ENCODE measurements at regions not wholly inside any gene's neighbourhood (a gene's known extent, or its start where the extent isn't known, plus 50 kb on each side); places are given as distances from the start of the nearest gene placed in this dataset.

DNA sequence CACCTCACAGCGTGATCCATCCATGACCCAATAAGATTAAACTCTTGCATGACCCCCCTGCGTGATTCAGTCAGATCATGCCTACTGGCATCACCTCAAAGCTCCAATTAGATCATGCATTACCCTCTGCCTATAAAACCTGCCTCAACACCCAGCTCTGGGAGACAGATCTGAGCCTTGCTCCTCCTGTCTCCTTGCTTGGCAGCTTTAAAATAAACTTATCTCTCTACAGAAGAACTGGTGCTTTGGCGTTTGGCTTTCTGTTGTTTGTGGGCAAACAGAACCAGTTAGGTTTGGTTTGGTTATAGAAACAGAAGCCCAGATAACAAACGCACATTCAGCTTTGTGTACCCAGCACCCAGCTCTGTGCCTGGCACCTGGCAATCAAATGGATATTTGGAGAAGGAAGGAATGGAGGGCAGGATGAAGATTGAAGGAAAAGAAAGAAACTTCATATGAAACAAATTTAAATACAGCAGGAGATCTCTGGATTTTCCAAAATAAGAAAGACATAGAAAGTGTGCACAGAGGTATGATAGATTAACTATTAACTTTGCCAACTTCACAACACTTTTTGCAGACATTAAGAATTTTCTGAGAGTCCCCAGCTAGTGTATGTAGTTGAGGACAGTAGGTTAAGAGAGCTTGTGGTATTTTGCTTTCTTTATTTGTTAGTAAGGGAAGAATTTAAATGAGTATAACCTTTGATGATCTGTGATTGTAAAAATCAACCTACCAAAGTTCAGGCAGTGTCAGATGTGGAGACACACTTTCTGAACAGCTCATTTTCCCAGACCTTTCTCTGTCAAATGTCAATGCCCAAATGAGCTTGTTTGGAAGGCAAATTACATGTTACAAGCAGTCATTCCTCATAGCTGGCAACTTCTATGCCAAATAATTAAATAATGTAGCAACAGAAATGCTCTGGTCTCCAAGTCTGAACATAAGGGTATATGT is 102.1 kb upstream of the ASTN2 start:
- DNase-seq (ENCODE audit: low read depth in 1 of 2, low spot score in 1 of 2) (no peak), ATAC-seq (no peak), FAIRE-seq (no peak)
- WGBS (ENCODE audit: missing lambda C conversion rate): 0% methylated on average over 4 of the region's 4 CpGs
- TF ChIP-seq ZC3H11A (IDR thresholded peaks at IDR 0.05): no peak
- TF ChIP-seq, protein P1, sequence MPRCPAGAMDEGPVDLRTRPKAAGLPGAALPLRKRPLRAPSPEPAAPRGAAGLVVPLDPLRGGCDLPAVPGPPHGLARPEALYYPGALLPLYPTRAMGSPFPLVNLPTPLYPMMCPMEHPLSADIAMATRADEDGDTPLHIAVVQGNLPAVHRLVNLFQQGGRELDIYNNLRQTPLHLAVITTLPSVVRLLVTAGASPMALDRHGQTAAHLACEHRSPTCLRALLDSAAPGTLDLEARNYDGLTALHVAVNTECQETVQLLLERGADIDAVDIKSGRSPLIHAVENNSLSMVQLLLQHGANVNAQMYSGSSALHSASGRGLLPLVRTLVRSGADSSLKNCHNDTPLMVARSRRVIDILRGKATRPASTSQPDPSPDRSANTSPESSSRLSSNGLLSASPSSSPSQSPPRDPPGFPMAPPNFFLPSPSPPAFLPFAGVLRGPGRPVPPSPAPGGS (IDR thresholded peaks at IDR 0.05): no peak
- no peak for TF ChIP-seq ESRRA (IDR thresholded peaks at IDR 0.05; ENCODE audit: borderline replicate concordance, low read length)
- TF ChIP-seq RFX5 (IDR thresholded peaks at IDR 0.05): no peak
- TF ChIP-seq, protein P2, sequence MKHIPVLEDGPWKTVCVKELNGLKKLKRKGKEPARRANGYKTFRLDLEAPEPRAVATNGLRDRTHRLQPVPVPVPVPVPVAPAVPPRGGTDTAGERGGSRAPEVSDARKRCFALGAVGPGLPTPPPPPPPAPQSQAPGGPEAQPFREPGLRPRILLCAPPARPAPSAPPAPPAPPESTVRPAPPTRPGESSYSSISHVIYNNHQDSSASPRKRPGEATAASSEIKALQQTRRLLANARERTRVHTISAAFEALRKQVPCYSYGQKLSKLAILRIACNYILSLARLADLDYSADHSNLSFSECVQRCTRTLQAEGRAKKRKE (CRISPR knock-in tag; IDR thresholded peaks at IDR 0.05; ENCODE audit: low read depth): no peak
- TF ChIP-seq, protein P3, sequence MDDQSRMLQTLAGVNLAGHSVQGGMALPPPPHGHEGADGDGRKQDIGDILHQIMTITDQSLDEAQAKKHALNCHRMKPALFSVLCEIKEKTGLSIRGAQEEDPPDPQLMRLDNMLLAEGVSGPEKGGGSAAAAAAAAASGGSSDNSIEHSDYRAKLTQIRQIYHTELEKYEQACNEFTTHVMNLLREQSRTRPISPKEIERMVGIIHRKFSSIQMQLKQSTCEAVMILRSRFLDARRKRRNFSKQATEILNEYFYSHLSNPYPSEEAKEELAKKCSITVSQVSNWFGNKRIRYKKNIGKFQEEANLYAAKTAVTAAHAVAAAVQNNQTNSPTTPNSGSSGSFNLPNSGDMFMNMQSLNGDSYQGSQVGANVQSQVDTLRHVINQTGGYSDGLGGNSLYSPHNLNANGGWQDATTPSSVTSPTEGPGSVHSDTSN (IDR thresholded peaks at IDR 0.05): no peak
- no peak for TF ChIP-seq RARB (CRISPR knock-in tag; IDR thresholded peaks at IDR 0.05)
- H3K4me3 ChIP-seq: no peak overlapping the region
- no peaks in the 10 kb centered on the region for H3K4me1 ChIP-seq
- H3K9me3 ChIP-seq: no peaks in the 10 kb centered on the region
- ChIA-PET CTCF (interaction anchor here (1.0 kb wide), 1 partner anchor 23 kb away, joined by 3 read pairs; no protein-coding TSS in a partner anchor), POLR2A (no interaction called here)
- H3K4me2 ChIP-seq: no peak overlapping the region
- H3K27ac ChIP-seq: no peak overlapping the region

DNA sequence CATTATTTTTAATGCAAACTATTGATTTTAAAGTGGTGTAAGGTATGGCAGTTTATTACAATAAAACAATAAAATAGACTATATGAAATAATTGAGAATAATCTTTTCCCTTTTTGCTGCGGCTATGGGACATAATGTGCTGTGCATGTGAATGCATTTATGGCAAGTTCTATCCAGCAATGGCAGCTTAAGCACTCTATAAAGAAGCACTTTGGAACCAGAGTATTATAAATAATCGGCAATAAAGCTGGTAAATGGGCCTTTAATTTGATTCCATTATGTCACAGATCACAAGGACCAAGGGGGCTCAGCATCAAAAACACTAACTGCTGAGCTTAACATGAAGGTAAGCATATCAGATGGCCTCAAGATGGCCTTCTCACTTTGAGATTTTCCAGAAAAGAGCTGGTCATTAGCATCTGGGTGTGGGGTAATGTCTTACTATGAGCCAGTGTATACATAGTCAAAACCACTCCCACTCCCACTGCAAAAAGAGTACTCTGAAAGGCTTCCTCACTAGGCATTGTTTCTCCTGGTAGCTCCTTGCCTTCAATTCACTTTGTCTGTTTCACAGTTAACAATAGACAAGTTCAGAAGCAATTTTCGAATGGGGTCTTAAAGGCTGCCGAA is 97.1 kb upstream of the ASTN2 start:
- Histone ChIP-seq H3K27ac (no peak overlapping the region), H3K4me3 (no peak overlapping the region), H3K4me2 (no peak overlapping the region), H3K4me1 (no peaks in the 10 kb centered on the region), H3K9me3 (no peaks in the 10 kb centered on the region)
- DNase-seq (ENCODE audit: low read depth in 1 of 2, low spot score in 1 of 2) (no peak), ATAC-seq (no peak), FAIRE-seq (no peak)
- WGBS (ENCODE audit: missing lambda C conversion rate): 0% methylated on average over 4 of the region's 4 CpGs
- ChIA-PET CTCF (interaction anchor here (1.0 kb wide), 1 partner anchor 24 kb away, joined by 4 read pairs; no protein-coding TSS in a partner anchor), POLR2A (no interaction called here)
- TF ChIP-seq RNF2 (IDR thresholded peaks at IDR 0.05; ENCODE audit: borderline replicate concordance, low read depth) (no peak), ESRRA (IDR thresholded peaks at IDR 0.05; ENCODE audit: borderline replicate concordance, low read length) (no peak), NR3C1 (IDR thresholded peaks at IDR 0.05) (no peak), TFCP2L1 (CRISPR knock-in tag; IDR thresholded peaks at IDR 0.05) (no peak), EP300 (IDR thresholded peaks at IDR 0.05) (no peak), ZC3H11A (IDR thresholded peaks at IDR 0.05) (no peak), FOSB (CRISPR knock-in tag; IDR thresholded peaks at IDR 0.05) (no peak)

DNA sequence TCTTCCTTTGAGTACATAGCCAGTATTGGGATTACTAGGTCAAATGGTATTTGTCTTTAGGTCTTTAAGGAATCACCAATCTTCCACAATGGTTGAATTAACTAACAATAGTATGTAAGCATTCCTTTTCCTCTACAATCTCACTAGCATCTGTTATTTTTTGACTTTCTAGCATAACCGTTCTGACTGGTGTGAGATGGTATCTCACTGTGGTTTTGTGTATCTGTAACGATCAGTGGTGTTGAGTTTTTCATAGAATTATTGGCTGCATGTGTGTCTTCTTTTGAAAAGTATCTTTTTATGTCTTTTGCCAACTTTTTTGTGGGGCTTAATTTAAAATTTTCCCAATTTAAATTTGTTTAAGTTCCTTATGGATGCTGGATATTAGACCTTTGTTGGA is 81.5 kb upstream of the ASTN2 start:
- 2% methylated on average over 2 of the region's 2 CpGs for WGBS (ENCODE audit: missing lambda C conversion rate)
- no peak overlapping the region for H3K4me2 ChIP-seq
- no peak overlapping the region for H3K27ac ChIP-seq
- no peak overlapping the region for H3K4me3 ChIP-seq
- ATAC-seq: no peak
- DNase-seq (ENCODE audit: low read depth in 1 of 2, low spot score in 1 of 2): no peak
- ChIA-PET POLR2A (no interaction called here), CTCF (no interaction called here)
- H3K9me3 ChIP-seq: no peaks in the 10 kb centered on the region
- no peak for TF ChIP-seq RNF2 (IDR thresholded peaks at IDR 0.05; ENCODE audit: borderline replicate concordance, low read depth)
- FAIRE-seq: no peak
- no peaks in the 10 kb centered on the region for H3K4me1 ChIP-seq

DNA sequence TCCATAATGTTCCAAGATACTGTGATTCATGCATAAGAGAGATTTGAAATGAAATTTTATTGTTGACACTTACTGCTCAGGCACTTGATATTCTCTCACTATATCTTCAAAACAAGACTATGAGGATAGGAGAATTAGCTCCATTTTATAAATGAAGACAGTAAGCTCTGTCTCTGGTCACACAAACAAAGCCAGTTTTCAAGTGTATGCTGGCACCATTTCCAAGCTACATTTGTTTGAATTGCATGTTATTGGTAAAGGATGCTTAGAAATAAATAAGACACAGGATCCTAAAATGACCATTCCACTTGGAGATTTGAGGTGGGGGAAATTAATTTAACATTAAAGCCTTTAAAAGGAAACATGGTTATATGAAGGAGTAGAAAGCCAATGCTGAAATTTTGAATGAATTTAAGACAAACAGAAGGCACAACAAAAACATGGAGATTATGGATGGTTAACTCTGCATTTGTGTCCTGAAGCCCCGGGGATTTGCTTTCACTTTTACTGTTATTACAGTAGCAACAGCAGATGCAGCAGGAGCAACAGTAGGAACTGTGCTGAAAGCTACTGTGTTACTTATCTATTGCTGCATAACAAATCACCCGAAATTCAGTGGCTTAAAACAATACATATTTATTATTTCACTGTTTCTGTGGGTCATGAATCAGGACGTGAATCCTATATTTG is 79.7 kb upstream of the ASTN2 start:
- Histone ChIP-seq H3K27ac (no peak overlapping the region), H3K4me2 (no peak overlapping the region), H3K4me1 (no peaks in the 10 kb centered on the region), H3K4me3 (no peak overlapping the region), H3K9me3 (no peaks in the 10 kb centered on the region)
- CTCF ChIA-PET: interaction anchor here (0.8 to 1.0 kb wide), 2 partner anchors 12 to 13 kb away, joined by 3 read pairs; no protein-coding TSS in a partner anchor
- POLR2A ChIA-PET: no interaction called here
- no peak for DNase-seq (ENCODE audit: low read depth in 1 of 2, low spot score in 1 of 2)
- no peak for ATAC-seq
- no peak for TF ChIP-seq MAZ (IDR thresholded peaks at IDR 0.05; ENCODE audit: borderline replicate concordance, low read depth, low read length)
- no peak for TF ChIP-seq SREBF2 (IDR thresholded peaks at IDR 0.05)
- no peak for TF ChIP-seq ZSCAN20 (CRISPR knock-in tag; IDR thresholded peaks at IDR 0.05)
- TF ChIP-seq JUNB (IDR thresholded peaks at IDR 0.05): no peak
- TF ChIP-seq CBX8 (IDR thresholded peaks at IDR 0.05): no peak
- FAIRE-seq: no peak
- 2% methylated on average over 3 of the region's 3 CpGs for WGBS (ENCODE audit: missing lambda C conversion rate)
